Mucosa of descending colon (tissue), 3 donors: ENCODE measurements at regions not wholly inside any gene's neighbourhood (a gene's known extent, or its start where the extent isn't known, plus 50 kb on each side); places are given as distances from the start of the nearest gene placed in this dataset.

Experiments used
- ATAC-seq: fragments of 200-7000 bp; cut with Tn5 transposase; one replicate; pipeline ENCODE4 v1.9.1; 2020; ENCODE audit warnings: mild to moderate bottlenecking, moderate library complexity
- DNase-seq, 3 donors: peaks; one replicate each; pipeline ENCODE4 v3.0.0-alpha.2; 2020
- H3K36me3 ChIP-seq: fragments of 200-600 bp; one replicate; pipeline ENCODE4 v1.8.0; 2021; ENCODE audit warnings: low read depth, mild to moderate bottlenecking
- H3K4me1 ChIP-seq: fragments of 200-600 bp; one replicate; pipeline ENCODE4 v1.8.0; 2021; ENCODE audit warnings: low read depth, mild to moderate bottlenecking
- H3K4me3 ChIP-seq: fragments of 200-600 bp; one replicate; pipeline ENCODE4 v1.8.0; 2021; ENCODE audit warnings: mild to moderate bottlenecking
- H3K9me3 ChIP-seq: fragments of 200-600 bp; one replicate; pipeline ENCODE4 v1.8.0; 2021; ENCODE audit warnings: mild to moderate bottlenecking
- intact Hi-C, 2 donors: fragments of 100-400 bp; cut with DNase I in 1 of 2; cut with micrococcal nuclease in 1 of 2; formaldehyde crosslinking; loops; one replicate each; pipeline versions ENCODE4 v1.11.0 to v1.11.1; 2022; cut with DNase I, micrococcal nuclease
- TF ChIP-seq, protein P1 (sequence below): fragments of 200-600 bp; IDR thresholded peaks from one replicate; pipeline ENCODE4 v1.8.0; 2022; ENCODE audit warnings: antibody characterized with exemption, mild to moderate bottlenecking
- donor health status: DM: no; HTN: no; CAD: no; lungs with moderate emphysema.
- donor health status: DM: no; HTN: no; CAD: no.
- donor health status: DM: no; HTN: yes; CAD: no.

- H3K4me1 ChIP-seq = no peaks in the 10 kb centered on the region
- no peaks in the 10 kb centered on the region for H3K9me3 ChIP-seq
- no peak overlapping the region for H3K4me3 ChIP-seq
- DNase-seq = no peak
- no peak for ATAC-seq
- H3K36me3 ChIP-seq = no peaks in the 10 kb centered on the region
- TF ChIP-seq, protein P1, sequence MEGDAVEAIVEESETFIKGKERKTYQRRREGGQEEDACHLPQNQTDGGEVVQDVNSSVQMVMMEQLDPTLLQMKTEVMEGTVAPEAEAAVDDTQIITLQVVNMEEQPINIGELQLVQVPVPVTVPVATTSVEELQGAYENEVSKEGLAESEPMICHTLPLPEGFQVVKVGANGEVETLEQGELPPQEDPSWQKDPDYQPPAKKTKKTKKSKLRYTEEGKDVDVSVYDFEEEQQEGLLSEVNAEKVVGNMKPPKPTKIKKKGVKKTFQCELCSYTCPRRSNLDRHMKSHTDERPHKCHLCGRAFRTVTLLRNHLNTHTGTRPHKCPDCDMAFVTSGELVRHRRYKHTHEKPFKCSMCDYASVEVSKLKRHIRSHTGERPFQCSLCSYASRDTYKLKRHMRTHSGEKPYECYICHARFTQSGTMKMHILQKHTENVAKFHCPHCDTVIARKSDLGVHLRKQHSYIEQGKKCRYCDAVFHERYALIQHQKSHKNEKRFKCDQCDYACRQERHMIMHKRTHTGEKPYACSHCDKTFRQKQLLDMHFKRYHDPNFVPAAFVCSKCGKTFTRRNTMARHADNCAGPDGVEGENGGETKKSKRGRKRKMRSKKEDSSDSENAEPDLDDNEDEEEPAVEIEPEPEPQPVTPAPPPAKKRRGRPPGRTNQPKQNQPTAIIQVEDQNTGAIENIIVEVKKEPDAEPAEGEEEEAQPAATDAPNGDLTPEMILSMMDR = no peak
- intact Hi-C loops = no loop called here
Observed at GRCh38 chr3:124658270-124658669, 72.0 kb upstream of the UMPS start.

GRCh38 chr3:124659175-124659574 lies 71.1 kb upstream of the UMPS start:
- Histone ChIP-seq H3K36me3 (no peaks in the 10 kb centered on the region), H3K9me3 (no peaks in the 10 kb centered on the region), H3K4me1 (no peaks in the 10 kb centered on the region), H3K4me3 (no peak overlapping the region)
- intact Hi-C loops = no loop called here
- ATAC-seq (no peak), DNase-seq (no peak)
- TF ChIP-seq, protein P1 = no peak

DNA sequence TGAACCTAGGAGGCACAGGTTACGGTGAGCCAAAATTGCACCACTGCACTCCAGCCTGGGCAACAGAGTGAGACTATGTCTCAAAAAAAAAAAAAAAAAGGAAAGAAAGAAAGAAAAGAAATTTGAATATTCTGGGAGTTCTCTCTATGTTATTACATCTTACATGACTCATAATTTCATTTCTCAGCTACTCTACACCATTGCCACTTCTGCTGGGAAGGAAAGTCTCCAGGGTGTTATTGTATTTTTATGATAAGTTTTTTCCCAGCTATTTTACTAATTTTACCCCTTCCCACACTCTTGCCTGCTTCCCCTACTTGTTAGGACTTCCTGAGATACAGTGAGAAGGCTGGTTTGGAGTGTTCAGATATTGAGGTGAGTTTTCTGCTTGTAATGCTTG lies 69.7 kb upstream of the UMPS start:
- no peaks in the 10 kb centered on the region for H3K4me1 ChIP-seq
- TF ChIP-seq, protein P1 = no peak
- H3K9me3 ChIP-seq = no peaks in the 10 kb centered on the region
- H3K4me3 ChIP-seq = no peak overlapping the region
- no peaks in the 10 kb centered on the region for H3K36me3 ChIP-seq
- intact Hi-C loops = no loop called here
- ATAC-seq (no peak), DNase-seq (no peak)

DNA sequence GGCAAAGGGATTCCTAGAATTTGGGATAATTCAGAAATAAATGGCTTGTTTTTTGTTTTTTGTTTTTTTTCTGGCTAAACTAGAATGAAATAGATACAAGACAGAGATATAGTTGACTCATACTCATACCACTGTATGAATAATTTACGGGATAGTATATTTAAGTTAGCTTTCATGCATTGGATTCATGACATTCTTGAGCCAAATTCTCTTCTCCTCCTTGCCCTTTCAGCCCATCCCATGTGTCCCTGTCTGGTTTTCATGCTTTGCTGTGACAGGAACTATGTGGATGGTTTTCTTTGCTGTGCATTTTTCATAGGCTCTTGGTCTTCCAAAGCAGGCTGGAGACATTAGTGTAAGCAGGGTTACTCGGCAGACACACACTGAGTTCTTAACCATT lies 66.6 kb upstream of the UMPS start:
- no peak for DNase-seq
- H3K4me1 ChIP-seq = no peaks in the 10 kb centered on the region
- H3K36me3 ChIP-seq = peaks cover 4% of the 10 kb centered on the region
- TF ChIP-seq, protein P1 = no peak
- no peak for ATAC-seq
- intact Hi-C loops = no loop called here
- H3K4me3 ChIP-seq = no peak overlapping the region
- no peaks in the 10 kb centered on the region for H3K9me3 ChIP-seq

DNA sequence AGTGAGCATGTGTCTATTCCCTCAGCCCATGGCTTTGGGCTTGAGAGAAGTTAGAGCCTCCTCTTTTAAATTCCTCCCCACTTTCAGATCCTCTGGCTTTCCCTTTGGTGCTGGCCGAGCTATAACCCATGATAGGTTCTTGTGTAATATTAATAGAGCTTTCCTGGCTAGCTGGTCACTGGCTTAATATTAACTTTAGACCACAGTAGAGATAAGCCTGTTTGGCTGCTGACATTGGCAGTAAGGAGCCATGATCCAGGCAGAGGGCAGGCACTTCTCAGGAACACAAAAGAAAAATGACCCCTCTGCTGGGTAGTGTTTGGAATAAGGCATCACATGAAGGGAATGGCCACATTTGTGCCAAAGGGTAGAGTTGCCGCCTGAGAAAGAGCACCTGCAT lies 65.4 kb upstream of the UMPS start:
- intact Hi-C loops = no loop called here
- Histone ChIP-seq H3K4me1 (no peaks in the 10 kb centered on the region), H3K9me3 (no peaks in the 10 kb centered on the region), H3K4me3 (no peak overlapping the region), H3K36me3 (peaks cover 4% of the 10 kb centered on the region)
- ATAC-seq = no peak
- DNase-seq = no peak
- TF ChIP-seq, protein P1 = no peak

- H3K4me3 ChIP-seq = no peak overlapping the region
- peaks cover 4% of the 10 kb centered on the region for H3K36me3 ChIP-seq
- H3K4me1 ChIP-seq = no peaks in the 10 kb centered on the region
- DNase-seq (no peak), ATAC-seq (no peak)
- intact Hi-C loops = no loop called here
- H3K9me3 ChIP-seq = no peaks in the 10 kb centered on the region
- TF ChIP-seq, protein P1 = no peak
Observed at GRCh38 chr3:124666067-124666466, 64.2 kb upstream of the UMPS start.
